Mucosa of rectum (tissue), 2 donors: ENCODE measurements at regions not wholly inside any gene's neighbourhood (a gene's known extent, or its start where the extent isn't known, plus 50 kb on each side); places are given as distances from the start of the nearest gene placed in this dataset.

ENCODE experiments used
- H3K27ac ChIP-seq, 2 donors: one replicate each; pipeline ENCODE4 v1.7.0; 2013; ENCODE audit warnings: inconsistent platforms in 2 of 2, low read depth in 2 of 2, low read length in 2 of 2
- H3K27me3 ChIP-seq, 2 donors: one replicate each; pipeline ENCODE4 v1.7.0; 2013; ENCODE audit warnings: low read length in 2 of 2; ENCODE audit not compliant: control insufficient read depth in 2 of 2, insufficient read depth in 2 of 2
- H3K36me3 ChIP-seq, 2 donors: one replicate each; pipeline ENCODE4 v1.7.0; 2013; ENCODE audit warnings: low read length in 2 of 2; ENCODE audit not compliant: control insufficient read depth in 2 of 2, insufficient read depth in 2 of 2
- H3K4me1 ChIP-seq, 2 donors: one replicate each; pipeline ENCODE4 v1.7.0; 2013; ENCODE audit warnings: low read length in 2 of 2, mild to moderate bottlenecking in 1 of 2; ENCODE audit not compliant: control insufficient read depth in 2 of 2, insufficient read depth in 2 of 2
- H3K4me3 ChIP-seq, 2 donors: one replicate each; pipeline ENCODE4 v1.7.0; 2013; ENCODE audit warnings: low read length in 2 of 2
- H3K9ac ChIP-seq, 2 donors: one replicate each; pipeline ENCODE4 v1.7.0; 2013; ENCODE audit warnings: low read length in 2 of 2, low read depth in 1 of 2, mild to moderate bottlenecking in 1 of 2
- H3K9me3 ChIP-seq, 2 donors: one replicate each; pipeline ENCODE4 v1.7.0; 2013; ENCODE audit warnings: low read length in 2 of 2; ENCODE audit not compliant: control insufficient read depth in 2 of 2
- donor health status: healthy.
- donor health status: Normal muscosa, but diverticular disease.

- no peaks in the 10 kb centered on the region for H3K36me3 ChIP-seq
- no peak overlapping the region for H3K27ac ChIP-seq
- H3K4me3 ChIP-seq: no peak overlapping the region
- H3K9me3 ChIP-seq: no peaks in the 10 kb centered on the region
- H3K4me1 ChIP-seq: no peaks in the 10 kb centered on the region
- H3K9ac ChIP-seq: no peak overlapping the region
- H3K27me3 ChIP-seq: no peaks in the 10 kb centered on the region
Measured at GRCh38 chr3:163878396-163878795, 1199.9 kb downstream of the SI start.

GRCh38 chr3:163877805-163878204, 1200.5 kb downstream of the SI start:
- Histone ChIP-seq H3K4me3 (no peak overlapping the region), H3K36me3 (no peaks in the 10 kb centered on the region), H3K27me3 (no peaks in the 10 kb centered on the region), H3K4me1 (no peaks in the 10 kb centered on the region), H3K27ac (no peak overlapping the region), H3K9me3 (no peaks in the 10 kb centered on the region), H3K9ac (no peak overlapping the region)

- Histone ChIP-seq H3K4me3 (no peak overlapping the region), H3K27ac (no peak overlapping the region), H3K9ac (no peak overlapping the region), H3K4me1 (no peaks in the 10 kb centered on the region), H3K9me3 (no peaks in the 10 kb centered on the region), H3K27me3 (no peaks in the 10 kb centered on the region), H3K36me3 (no peaks in the 10 kb centered on the region)
Measured at GRCh38 chr3:163863146-163863545, 1215.2 kb downstream of the SI start.

GRCh38 chr3:163852233-163852632, 1226.1 kb downstream of the SI start:
- H3K27me3 ChIP-seq: no peaks in the 10 kb centered on the region
- no peak overlapping the region for H3K4me3 ChIP-seq
- H3K4me1 ChIP-seq: no peaks in the 10 kb centered on the region
- H3K9me3 ChIP-seq: peaks cover 0 to 4% of the 10 kb centered on the region in 2 donors
- no peak overlapping the region for H3K27ac ChIP-seq
- no peaks in the 10 kb centered on the region for H3K36me3 ChIP-seq
- no peak overlapping the region for H3K9ac ChIP-seq

- Histone ChIP-seq H3K9me3 (no peaks in the 10 kb centered on the region), H3K27me3 (no peaks in the 10 kb centered on the region), H3K27ac (no peak overlapping the region), H3K36me3 (no peaks in the 10 kb centered on the region), H3K4me3 (no peak overlapping the region), H3K4me1 (no peaks in the 10 kb centered on the region), H3K9ac (no peak overlapping the region)
Measured at GRCh38 chr3:163838769-163839168, 1239.5 kb downstream of the SI start.

GRCh38 chr3:163832547-163832946, 1245.7 kb downstream of the SI start:
- Histone ChIP-seq H3K4me3 (no peak overlapping the region), H3K9me3 (no peaks in the 10 kb centered on the region), H3K36me3 (no peaks in the 10 kb centered on the region), H3K27me3 (no peaks in the 10 kb centered on the region), H3K4me1 (no peaks in the 10 kb centered on the region), H3K9ac (no peak overlapping the region), H3K27ac (no peak overlapping the region)

- H3K27me3 ChIP-seq: no peaks in the 10 kb centered on the region
- H3K36me3 ChIP-seq: no peaks in the 10 kb centered on the region
- H3K9me3 ChIP-seq: no peaks in the 10 kb centered on the region
- no peak overlapping the region for H3K27ac ChIP-seq
- H3K9ac ChIP-seq: no peak overlapping the region
- no peaks in the 10 kb centered on the region for H3K4me1 ChIP-seq
- H3K4me3 ChIP-seq: no peak overlapping the region
Measured at GRCh38 chr3:163821841-163822240, 1256.5 kb downstream of the SI start.

GRCh38 chr3:163817015-163817414, 1261.3 kb downstream of the SI start:
- H3K9ac ChIP-seq: no peak overlapping the region
- H3K9me3 ChIP-seq: no peaks in the 10 kb centered on the region
- H3K27ac ChIP-seq: no peak overlapping the region
- H3K4me1 ChIP-seq: no peaks in the 10 kb centered on the region
- H3K36me3 ChIP-seq: no peaks in the 10 kb centered on the region
- H3K27me3 ChIP-seq: no peaks in the 10 kb centered on the region
- H3K4me3 ChIP-seq: no peak overlapping the region

GRCh38 chr3:163813935-163814334, 1264.4 kb downstream of the SI start:
- no peak overlapping the region for H3K4me3 ChIP-seq
- H3K9me3 ChIP-seq: no peaks in the 10 kb centered on the region
- H3K4me1 ChIP-seq: no peaks in the 10 kb centered on the region
- H3K27ac ChIP-seq: no peak overlapping the region
- no peaks in the 10 kb centered on the region for H3K27me3 ChIP-seq
- H3K36me3 ChIP-seq: no peaks in the 10 kb centered on the region
- no peak overlapping the region for H3K9ac ChIP-seq

- Histone ChIP-seq H3K27me3 (no peaks in the 10 kb centered on the region), H3K36me3 (no peaks in the 10 kb centered on the region), H3K27ac (no peak overlapping the region), H3K9ac (no peak overlapping the region), H3K4me3 (no peak overlapping the region), H3K4me1 (no peaks in the 10 kb centered on the region), H3K9me3 (no peaks in the 10 kb centered on the region)
Measured at GRCh38 chr3:163812006-163812405, 1266.3 kb downstream of the SI start.

- no peaks in the 10 kb centered on the region for H3K9me3 ChIP-seq
- no peaks in the 10 kb centered on the region for H3K4me1 ChIP-seq
- no peaks in the 10 kb centered on the region for H3K27me3 ChIP-seq
- no peak overlapping the region for H3K9ac ChIP-seq
- H3K4me3 ChIP-seq: no peak overlapping the region
- no peaks in the 10 kb centered on the region for H3K36me3 ChIP-seq
- H3K27ac ChIP-seq: no peak overlapping the region
Measured at GRCh38 chr3:163809540-163809993, 1268.7 kb downstream of the SI start.
